Prostate gland (tissue), 2 donors: ENCODE measurements at regions not wholly inside any gene's neighbourhood (a gene's known extent, or its start where the extent isn't known, plus 50 kb on each side); places are given as distances from the start of the nearest gene placed in this dataset.
"Not testable (repeated sequence)": the region's sequence is repeated elsewhere in the genome, so short reads cannot be mapped to it uniquely, and the experiment has no call there.

Experiments
- DNase-seq: peaks from one replicate; pipeline ENCODE4 v3.0.0-alpha.2; 2019; ENCODE audit warnings: low spot score
- H3K27ac ChIP-seq, 2 donors: fragments of 200-600 bp; sonication (generic); 2 replicates each; pipeline ENCODE4 v1.5.1; 2017 to 2019
- H3K27me3 ChIP-seq: fragments of 200-600 bp; sonication (generic); replicated peaks from 2 replicates; pipeline ENCODE4 v1.5.1; 2019; ENCODE audit not compliant: insufficient read depth
- H3K36me3 ChIP-seq, 2 donors: fragments of 200-600 bp; sonication (generic); 1 replicate in 1 of 2; 2 replicates in 1 of 2; pipeline versions ENCODE4 v1.5.1 to v1.8.1; 2017 to 2019
- H3K4me1 ChIP-seq: fragments of 200-600 bp; sonication (generic); replicated peaks from 2 replicates; pipeline ENCODE4 v1.5.1; 2019
- H3K4me3 ChIP-seq, 2 donors: fragments of 200-600 bp; sonication (generic); 2 replicates each; pipeline ENCODE4 v1.5.1; 2017 to 2019
- H3K9me3 ChIP-seq: fragments of 200-600 bp; sonication (generic); 2 replicates; pipeline ENCODE4 v1.5.1; 2017
- POLR2A ChIP-seq: fragments of 450-650 bp; IDR thresholded peaks from one replicate; pipeline ENCODE4 v1.6.1; 2016; ENCODE audit warnings: antibody characterized with exemption, mild to moderate bottlenecking
- POLR2AphosphoS5 ChIP-seq: sonication (generic); formaldehyde crosslinking; IDR thresholded peaks from one replicate; pipeline ENCODE4 v1.6.1; 2017; ENCODE audit warnings: antibody characterized with exemption
- WGBS: methylation state at CpG from one replicate; pipeline ENCODE4 v1.1.5; 2018; 5-methylcytosine and 5-hydroxymethylcytosine counted together
- intact Hi-C: fragments of 100-400 bp; cut with DNase I; formaldehyde crosslinking; loops from one replicate; pipeline ENCODE4 v1.14.2; 2022
- TF ChIP-seq, protein P1 (sequence below), 4 experiments: fragments of 200-600 bp in 2 of 4; fragments of 450-650 bp in 2 of 4; sonication (generic) in 2 of 4; IDR thresholded peaks; 1 replicate in 3 of 4; 2 replicates in 1 of 4; pipeline ENCODE4 v1.5.1; 2016 to 2019; ENCODE audit warnings: antibody characterized with exemption in 4 of 4, mild to moderate bottlenecking in 2 of 4, moderate library complexity in 2 of 4

DNA sequence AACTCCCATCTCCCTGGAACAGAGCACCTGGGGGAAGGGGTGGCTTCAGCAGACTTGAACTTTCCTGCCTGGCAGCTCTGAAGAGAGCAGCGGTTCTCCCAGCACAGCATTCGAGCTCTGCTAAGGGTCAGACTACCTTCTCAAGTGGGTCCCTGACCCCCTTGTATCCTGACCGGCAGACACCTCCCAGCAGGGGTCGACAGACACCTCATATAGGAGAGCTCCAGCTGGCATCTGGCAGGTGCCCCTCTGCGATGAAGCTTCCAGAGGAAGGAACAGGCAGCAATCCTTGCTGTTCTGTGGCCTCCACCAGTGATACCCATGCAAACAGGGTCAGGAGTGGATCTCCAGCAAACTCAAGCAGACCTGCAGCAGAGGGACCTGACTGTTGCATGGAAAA lies 244.1 kb upstream of the RASGEF1B start:
- WGBS = 79% methylated on average over 5 of the region's 5 CpGs
- DNase-seq = no peak
- Histone ChIP-seq H3K4me3 (no peak overlapping the region), H3K4me1 (no peaks in the 10 kb centered on the region), H3K27ac (no peak overlapping the region), H3K27me3 (no peaks in the 10 kb centered on the region), H3K36me3 (no peaks in the 10 kb centered on the region), H3K9me3 (no peaks in the 10 kb centered on the region)
- intact Hi-C loops = no loop called here
- TF ChIP-seq POLR2A (no peak), POLR2AphosphoS5 (no peak)
- TF ChIP-seq, protein P1, sequence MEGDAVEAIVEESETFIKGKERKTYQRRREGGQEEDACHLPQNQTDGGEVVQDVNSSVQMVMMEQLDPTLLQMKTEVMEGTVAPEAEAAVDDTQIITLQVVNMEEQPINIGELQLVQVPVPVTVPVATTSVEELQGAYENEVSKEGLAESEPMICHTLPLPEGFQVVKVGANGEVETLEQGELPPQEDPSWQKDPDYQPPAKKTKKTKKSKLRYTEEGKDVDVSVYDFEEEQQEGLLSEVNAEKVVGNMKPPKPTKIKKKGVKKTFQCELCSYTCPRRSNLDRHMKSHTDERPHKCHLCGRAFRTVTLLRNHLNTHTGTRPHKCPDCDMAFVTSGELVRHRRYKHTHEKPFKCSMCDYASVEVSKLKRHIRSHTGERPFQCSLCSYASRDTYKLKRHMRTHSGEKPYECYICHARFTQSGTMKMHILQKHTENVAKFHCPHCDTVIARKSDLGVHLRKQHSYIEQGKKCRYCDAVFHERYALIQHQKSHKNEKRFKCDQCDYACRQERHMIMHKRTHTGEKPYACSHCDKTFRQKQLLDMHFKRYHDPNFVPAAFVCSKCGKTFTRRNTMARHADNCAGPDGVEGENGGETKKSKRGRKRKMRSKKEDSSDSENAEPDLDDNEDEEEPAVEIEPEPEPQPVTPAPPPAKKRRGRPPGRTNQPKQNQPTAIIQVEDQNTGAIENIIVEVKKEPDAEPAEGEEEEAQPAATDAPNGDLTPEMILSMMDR (IDR thresholded peaks at IDR 0.05) = no peak

GRCh38 chr4:81715357-81715756 lies 243.7 kb upstream of the RASGEF1B start:
- H3K4me3 ChIP-seq, H3K27me3 ChIP-seq, DNase-seq, H3K36me3 ChIP-seq, intact Hi-C loops, H3K4me1 ChIP-seq, H3K27ac ChIP-seq, H3K9me3 ChIP-seq: not testable (repeated sequence)
- WGBS = 26% methylated on average over 8 of the region's 8 CpGs

DNA sequence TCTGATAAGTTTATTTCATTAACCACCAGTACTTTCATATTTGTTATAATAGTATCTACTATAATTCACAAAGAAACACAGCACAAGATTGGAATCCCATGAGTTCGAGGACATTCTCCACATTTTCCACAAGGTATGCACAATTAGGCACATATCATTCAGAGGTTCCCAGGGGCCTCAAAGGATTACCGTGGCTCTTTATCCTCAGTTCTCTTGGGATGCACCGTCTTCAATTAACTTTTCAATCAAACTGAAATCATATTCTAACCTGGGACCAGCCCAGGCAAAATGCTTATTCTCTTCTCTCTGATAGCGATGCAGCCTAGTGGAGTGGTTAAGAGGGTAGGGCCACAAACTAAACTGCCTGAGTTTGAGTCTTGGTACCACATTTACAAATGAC lies 242.6 kb upstream of the RASGEF1B start:
- DNase-seq = no peak
- H3K4me3 ChIP-seq = no peak overlapping the region
- WGBS = 95% methylated on average over 4 of the region's 4 CpGs
- H3K36me3 ChIP-seq = no peaks in the 10 kb centered on the region
- no peaks in the 10 kb centered on the region for H3K27me3 ChIP-seq
- no peaks in the 10 kb centered on the region for H3K9me3 ChIP-seq
- intact Hi-C loops = no loop called here
- H3K27ac ChIP-seq = no peak overlapping the region
- TF ChIP-seq POLR2AphosphoS5 (no peak), POLR2A (no peak)
- TF ChIP-seq, protein P1 (IDR thresholded peaks at IDR 0.05) = no peak
- H3K4me1 ChIP-seq = no peaks in the 10 kb centered on the region

GRCh38 chr4:81712714-81713113 lies 241.0 kb upstream of the RASGEF1B start:
- intact Hi-C loops = no loop called here
- DNase-seq = no peak
- H3K4me1 ChIP-seq = no peaks in the 10 kb centered on the region
- no peak overlapping the region for H3K4me3 ChIP-seq
- no peak for TF ChIP-seq POLR2AphosphoS5
- TF ChIP-seq, protein P1 (IDR thresholded peaks at IDR 0.05) = no peak
- no peaks in the 10 kb centered on the region for H3K9me3 ChIP-seq
- no peak overlapping the region for H3K27ac ChIP-seq
- 91% methylated on average over 2 of the region's 2 CpGs for WGBS
- H3K27me3 ChIP-seq = no peaks in the 10 kb centered on the region
- H3K36me3 ChIP-seq = no peaks in the 10 kb centered on the region

- Histone ChIP-seq H3K9me3 (no peaks in the 10 kb centered on the region), H3K4me1 (no peaks in the 10 kb centered on the region), H3K27me3 (no peaks in the 10 kb centered on the region), H3K4me3 (no peak overlapping the region), H3K27ac (no peak overlapping the region), H3K36me3 (no peaks in the 10 kb centered on the region)
- 73% methylated on average over 2 of the region's 2 CpGs for WGBS
- no peak for TF ChIP-seq POLR2A
- TF ChIP-seq, protein P1 (IDR thresholded peaks at IDR 0.05) = no peak
- DNase-seq = no peak
- intact Hi-C loops = no loop called here
These were observed 232.8 kb upstream of the RASGEF1B start for GRCh38 chr4:81704461-81704860.
